ENCODE measurements at regions not wholly inside any gene's neighbourhood (a gene's known extent, or its start where the extent isn't known, plus 50 kb on each side); places are given as distances from the start of the nearest gene placed in this dataset.

GRCh38 chr13:39920613-39921012 lies 265.2 kb downstream of the COG6 start:
- H2AK5ac ChIP-seq (ENCODE audit: low read length, severe bottlenecking), result no peak overlapping the region
- no peak overlapping the region for H3K4ac ChIP-seq (ENCODE audit: low read depth in 1 of 2, low read length in 2 of 2)
- no peaks in the 10 kb centered on the region for H3K79me1 ChIP-seq (replicated peaks; ENCODE audit: low read length, poor library complexity, severe bottlenecking)
- H4K8ac ChIP-seq (ENCODE audit: low read length), result no peak overlapping the region
- no CpG with 5 or more reads among the region's 2 CpGs for WGBS
- H3K9ac ChIP-seq (ENCODE audit: low read length), result no peak overlapping the region
- no peak overlapping the region for H2BK120ac ChIP-seq (ENCODE audit: low read depth, low read length)
- no peak overlapping the region for H2BK15ac ChIP-seq (ENCODE audit: low read depth, poor library complexity, severe bottlenecking)
- no peak for DNase-seq
- no peak overlapping the region for H4K91ac ChIP-seq (ENCODE audit: low read length)
- H3K4me1 ChIP-seq (ENCODE audit: control insufficient read depth, insufficient read depth, low read depth, low read length), result no peaks in the 10 kb centered on the region
- H2BK12ac ChIP-seq (ENCODE audit: low read length in 2 of 2), result no peak overlapping the region
- no peak overlapping the region for H3K4me2 ChIP-seq (ENCODE audit: low read length, poor library complexity, severe bottlenecking)
- H3K9me3 ChIP-seq (ENCODE audit: control insufficient read depth, low read length), result peaks cover 20% of the 10 kb centered on the region
- no peaks in the 10 kb centered on the region for H3K36me3 ChIP-seq (ENCODE audit: control insufficient read depth in 1 of 2, insufficient read depth in 2 of 2, low read depth in 1 of 2, low read length in 2 of 2)
- H3K14ac ChIP-seq (ENCODE audit: low read length in 2 of 2), result no peak overlapping the region
- no peak overlapping the region for H3K27ac ChIP-seq (ENCODE audit: low read length, poor library complexity, severe bottlenecking)
- no peak overlapping the region for H2BK5ac ChIP-seq (ENCODE audit: low read depth, low read length, poor library complexity, severe bottlenecking)
- no peaks in the 10 kb centered on the region for H3K27me3 ChIP-seq (ENCODE audit: control insufficient read depth in 1 of 2, insufficient read depth in 1 of 2, low read length in 2 of 2)
- no peak overlapping the region for H2AFZ ChIP-seq (ENCODE audit: low read depth, low read length)
- no peak overlapping the region for H3K4me3 ChIP-seq (ENCODE audit: insufficient read depth in 1 of 2, low read depth in 1 of 2, low read length in 2 of 2)
- no peak overlapping the region for H3K18ac ChIP-seq (ENCODE audit: low read depth in 1 of 2, low read length in 2 of 2)
- no peak overlapping the region for H3K23ac ChIP-seq (ENCODE audit: low read length in 2 of 2)

- Histone ChIP-seq H3K27ac (ENCODE audit: low read length, poor library complexity, severe bottlenecking) (no peak overlapping the region), H2AK5ac (ENCODE audit: low read length, severe bottlenecking) (no peak overlapping the region), H3K9me3 (ENCODE audit: control insufficient read depth, low read length) (peaks cover 16% of the 10 kb centered on the region), H3K4ac (ENCODE audit: low read depth in 1 of 2, low read length in 2 of 2) (no peak overlapping the region), H2BK15ac (ENCODE audit: low read depth, poor library complexity, severe bottlenecking) (no peak overlapping the region), H4K91ac (ENCODE audit: low read length) (no peak overlapping the region), H3K36me3 (ENCODE audit: control insufficient read depth in 1 of 2, insufficient read depth in 2 of 2, low read depth in 1 of 2, low read length in 2 of 2) (no peaks in the 10 kb centered on the region), H4K8ac (ENCODE audit: low read length) (no peak overlapping the region), H3K23ac (ENCODE audit: low read length in 2 of 2) (no peak overlapping the region), H3K18ac (ENCODE audit: low read depth in 1 of 2, low read length in 2 of 2) (no peak overlapping the region), H3K4me3 (ENCODE audit: insufficient read depth in 1 of 2, low read depth in 1 of 2, low read length in 2 of 2) (no peak overlapping the region), H3K4me2 (ENCODE audit: low read length, poor library complexity, severe bottlenecking) (no peak overlapping the region), H3K14ac (ENCODE audit: low read length in 2 of 2) (no peak overlapping the region), H2BK5ac (ENCODE audit: low read depth, low read length, poor library complexity, severe bottlenecking) (no peak overlapping the region), H3K27me3 (ENCODE audit: control insufficient read depth in 1 of 2, insufficient read depth in 1 of 2, low read length in 2 of 2) (peaks cover 0 to 7% of the 10 kb centered on the region in 2 experiments), H3K9ac (ENCODE audit: low read length) (no peak overlapping the region), H3K79me1 (replicated peaks; ENCODE audit: low read length, poor library complexity, severe bottlenecking) (no peaks in the 10 kb centered on the region), H2BK120ac (ENCODE audit: low read depth, low read length) (no peak overlapping the region), H2BK12ac (ENCODE audit: low read length in 2 of 2) (no peak overlapping the region), H3K4me1 (ENCODE audit: control insufficient read depth, insufficient read depth, low read depth, low read length) (no peaks in the 10 kb centered on the region), H2AFZ (ENCODE audit: low read depth, low read length) (no peak overlapping the region)
- no peak for DNase-seq
- WGBS, result no CpG with 5 or more reads among the region's 1 CpG
These were observed 270.9 kb downstream of the COG6 start for GRCh38 chr13:39926345-39926744.

- no peak overlapping the region for H3K18ac ChIP-seq (ENCODE audit: low read depth in 1 of 2, low read length in 2 of 2)
- H2AFZ ChIP-seq (ENCODE audit: low read depth, low read length), result no peak overlapping the region
- H3K14ac ChIP-seq (ENCODE audit: low read length in 2 of 2), result no peak overlapping the region
- H3K79me1 ChIP-seq (replicated peaks; ENCODE audit: low read length, poor library complexity, severe bottlenecking), result no peaks in the 10 kb centered on the region
- peaks cover 8% of the 10 kb centered on the region for H3K9me3 ChIP-seq (ENCODE audit: control insufficient read depth, low read length)
- no peak overlapping the region for H2BK120ac ChIP-seq (ENCODE audit: low read depth, low read length)
- no peak overlapping the region for H3K4ac ChIP-seq (ENCODE audit: low read depth in 1 of 2, low read length in 2 of 2)
- H3K23ac ChIP-seq (ENCODE audit: low read length in 2 of 2), result no peak overlapping the region
- H3K4me2 ChIP-seq (ENCODE audit: low read length, poor library complexity, severe bottlenecking), result no peak overlapping the region
- no peak overlapping the region for H3K27ac ChIP-seq (ENCODE audit: low read length, poor library complexity, severe bottlenecking)
- H3K36me3 ChIP-seq (ENCODE audit: control insufficient read depth in 1 of 2, insufficient read depth in 2 of 2, low read depth in 1 of 2, low read length in 2 of 2), result no peaks in the 10 kb centered on the region
- H3K27me3 ChIP-seq (ENCODE audit: control insufficient read depth in 1 of 2, insufficient read depth in 1 of 2, low read length in 2 of 2), result peaks cover 0 to 7% of the 10 kb centered on the region in 2 experiments
- no peak overlapping the region for H3K9ac ChIP-seq (ENCODE audit: low read length)
- H2BK12ac ChIP-seq (ENCODE audit: low read length in 2 of 2), result no peak overlapping the region
- H4K91ac ChIP-seq (ENCODE audit: low read length), result no peak overlapping the region
- H3K4me3 ChIP-seq (ENCODE audit: insufficient read depth in 1 of 2, low read depth in 1 of 2, low read length in 2 of 2), result no peak overlapping the region
- no peak overlapping the region for H2BK15ac ChIP-seq (ENCODE audit: low read depth, poor library complexity, severe bottlenecking)
- no peak for DNase-seq
- H3K4me1 ChIP-seq (ENCODE audit: control insufficient read depth, insufficient read depth, low read depth, low read length), result no peaks in the 10 kb centered on the region
- no peak overlapping the region for H2BK5ac ChIP-seq (ENCODE audit: low read depth, low read length, poor library complexity, severe bottlenecking)
- H2AK5ac ChIP-seq (ENCODE audit: low read length, severe bottlenecking), result no peak overlapping the region
- no peak overlapping the region for H4K8ac ChIP-seq (ENCODE audit: low read length)
- WGBS, result 100% methylated on average over 2 of the region's 2 CpGs
These were observed 272.8 kb downstream of the COG6 start for GRCh38 chr13:39928261-39928660.

GRCh38 chr13:39929583-39929982 lies 274.1 kb downstream of the COG6 start:
- 10% methylated on average over 1 of the region's 1 CpG for WGBS
- Histone ChIP-seq H3K27me3 (ENCODE audit: control insufficient read depth in 1 of 2, insufficient read depth in 1 of 2, low read length in 2 of 2) (peaks cover 0 to 7% of the 10 kb centered on the region in 2 experiments), H3K9me3 (ENCODE audit: control insufficient read depth, low read length) (peaks cover 8% of the 10 kb centered on the region), H2BK5ac (ENCODE audit: low read depth, low read length, poor library complexity, severe bottlenecking) (no peak overlapping the region), H2BK12ac (ENCODE audit: low read length in 2 of 2) (no peak overlapping the region), H3K4me2 (ENCODE audit: low read length, poor library complexity, severe bottlenecking) (no peak overlapping the region), H3K18ac (ENCODE audit: low read depth in 1 of 2, low read length in 2 of 2) (no peak overlapping the region), H3K79me1 (replicated peaks; ENCODE audit: low read length, poor library complexity, severe bottlenecking) (no peaks in the 10 kb centered on the region), H4K91ac (ENCODE audit: low read length) (no peak overlapping the region), H3K4ac (ENCODE audit: low read depth in 1 of 2, low read length in 2 of 2) (no peak overlapping the region), H2BK15ac (ENCODE audit: low read depth, poor library complexity, severe bottlenecking) (no peak overlapping the region), H3K9ac (ENCODE audit: low read length) (no peak overlapping the region), H3K14ac (ENCODE audit: low read length in 2 of 2) (no peak overlapping the region), H3K4me3 (ENCODE audit: insufficient read depth in 1 of 2, low read depth in 1 of 2, low read length in 2 of 2) (no peak overlapping the region), H3K4me1 (ENCODE audit: control insufficient read depth, insufficient read depth, low read depth, low read length) (no peaks in the 10 kb centered on the region), H4K8ac (ENCODE audit: low read length) (no peak overlapping the region), H2AFZ (ENCODE audit: low read depth, low read length) (no peak overlapping the region), H3K23ac (ENCODE audit: low read length in 2 of 2) (no peak overlapping the region), H2BK120ac (ENCODE audit: low read depth, low read length) (no peak overlapping the region), H2AK5ac (ENCODE audit: low read length, severe bottlenecking) (no peak overlapping the region), H3K36me3 (ENCODE audit: control insufficient read depth in 1 of 2, insufficient read depth in 2 of 2, low read depth in 1 of 2, low read length in 2 of 2) (no peaks in the 10 kb centered on the region), H3K27ac (ENCODE audit: low read length, poor library complexity, severe bottlenecking) (no peak overlapping the region)
- no peak for DNase-seq
